ENCODE measurements at regions not wholly inside any gene's neighbourhood (a gene's known extent, or its start where the extent isn't known, plus 50 kb on each side); places are given as distances from the start of the nearest gene placed in this dataset.

DNA sequence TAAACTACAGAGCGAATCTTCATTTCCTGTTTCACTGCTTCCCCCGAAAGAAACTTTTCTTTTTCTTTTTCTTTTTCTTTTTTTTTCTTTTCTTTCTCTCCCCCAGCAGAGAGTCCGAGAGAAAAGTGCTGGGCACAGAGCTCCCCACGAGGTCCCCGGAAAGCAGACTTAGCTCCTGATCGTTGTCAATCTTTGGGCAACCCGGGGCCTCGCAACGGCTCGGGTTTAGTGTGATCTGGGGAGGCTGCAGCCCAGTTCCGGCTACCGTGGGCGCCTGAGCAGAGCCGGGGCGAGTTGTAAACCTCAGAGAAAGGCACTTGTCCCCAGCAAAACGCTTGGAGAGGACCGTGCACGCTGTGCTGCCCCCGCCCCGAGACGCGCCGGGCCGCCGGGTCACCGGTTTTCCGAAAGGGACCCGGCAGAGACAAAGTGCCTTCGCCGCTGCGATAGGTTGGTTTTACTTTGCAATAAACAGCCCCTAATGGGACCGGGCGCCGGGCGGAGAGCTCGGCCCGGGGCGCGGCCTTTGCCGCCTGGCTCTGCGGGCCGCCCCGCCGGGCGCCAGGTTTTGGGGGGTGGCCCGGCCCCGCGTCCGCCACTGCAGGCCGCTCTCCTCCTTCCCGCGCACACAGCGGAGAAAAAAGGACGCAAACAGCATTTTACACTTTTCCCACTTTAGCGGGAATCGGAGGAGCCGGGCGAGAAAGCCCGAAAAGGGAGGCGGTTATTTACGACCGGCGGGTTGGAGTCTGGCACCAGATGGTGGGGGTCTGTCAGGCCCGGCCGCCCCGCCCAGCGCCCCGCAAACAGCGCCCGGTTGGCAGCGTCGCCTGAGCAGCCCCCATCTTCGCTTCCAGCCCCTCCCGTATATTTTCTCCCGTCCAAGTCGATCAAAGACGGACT lies 136.0 kb downstream of the INSIG2 start:
- DNase-seq, result peak; percentile 15 to 39

DNA sequence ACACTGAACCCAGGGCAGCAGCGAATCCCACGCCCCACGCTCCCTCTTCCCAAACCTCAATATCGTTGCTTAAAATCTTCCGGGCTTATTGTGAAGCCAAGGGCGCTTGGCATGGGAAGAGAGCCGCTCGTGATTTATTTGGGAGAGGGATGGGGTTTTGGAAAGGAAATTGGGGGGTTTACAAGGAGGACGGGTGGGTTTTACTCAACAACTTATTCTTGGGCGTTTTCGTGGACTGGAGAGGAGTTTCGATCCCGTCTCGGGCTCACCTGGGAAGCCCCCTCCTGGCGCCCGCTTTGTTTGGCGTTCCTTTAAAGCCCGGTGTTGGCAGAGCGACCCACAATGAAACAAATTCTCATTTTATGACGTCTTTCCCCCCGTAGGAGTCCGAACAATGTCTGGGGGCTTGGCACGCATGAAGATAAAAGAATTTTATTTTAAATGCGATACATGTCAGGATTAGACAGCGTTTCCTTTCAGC lies 135.3 kb downstream of the INSIG2 start:
- no peak for DNase-seq

DNA sequence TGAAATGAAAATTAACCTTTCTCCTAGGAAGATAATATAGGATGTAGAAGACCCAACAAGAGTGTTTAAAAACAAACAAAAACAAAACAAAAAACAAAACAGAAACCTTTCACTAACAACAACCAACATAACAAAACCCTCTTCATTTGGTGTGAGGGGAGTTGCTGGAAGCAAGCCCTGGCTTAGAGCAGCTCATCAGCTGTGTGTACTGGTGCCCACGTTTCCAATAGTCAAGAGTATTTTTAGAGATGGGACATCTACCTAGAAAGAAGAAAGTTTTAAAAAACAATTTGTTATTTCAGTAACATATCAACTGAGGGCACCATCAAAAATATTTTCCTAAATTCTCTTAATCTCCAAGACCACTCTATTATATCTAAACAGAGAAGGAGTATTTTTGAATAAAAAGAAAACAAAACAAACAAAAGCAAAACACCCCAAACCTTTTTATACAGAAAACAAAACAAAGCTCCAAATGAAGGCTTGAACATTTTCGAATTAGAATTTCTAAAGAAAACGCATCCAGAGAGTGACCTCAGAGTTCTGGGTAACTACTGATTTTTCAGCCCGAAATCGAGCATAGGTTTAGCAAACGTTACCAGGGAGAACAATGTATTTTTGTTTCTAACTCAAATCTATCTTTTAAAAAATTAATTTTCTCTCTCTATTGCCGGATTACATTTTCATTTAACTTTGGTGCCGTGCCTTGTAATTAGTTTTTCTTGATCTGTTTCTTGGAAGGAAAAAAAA lies 134.6 kb downstream of the INSIG2 start:
- DNase-seq, result peak in 1 of 2 donors; percentile 20

DNA sequence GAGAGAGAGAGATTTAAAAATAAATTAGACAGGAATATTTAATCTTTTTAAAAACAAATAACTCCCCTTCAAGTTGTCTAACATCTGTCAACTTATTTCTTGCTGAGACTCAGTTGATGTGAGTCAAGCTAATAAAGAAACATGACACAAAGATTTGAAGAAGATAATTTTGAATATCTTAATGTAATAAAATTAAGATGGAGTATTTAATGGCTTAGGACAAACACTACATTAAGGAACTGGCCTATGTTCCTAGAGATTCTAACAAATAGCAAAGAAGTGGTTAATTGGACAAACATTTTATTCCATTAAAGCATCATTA lies 134.0 kb downstream of the INSIG2 start:
- no peak for DNase-seq

DNA sequence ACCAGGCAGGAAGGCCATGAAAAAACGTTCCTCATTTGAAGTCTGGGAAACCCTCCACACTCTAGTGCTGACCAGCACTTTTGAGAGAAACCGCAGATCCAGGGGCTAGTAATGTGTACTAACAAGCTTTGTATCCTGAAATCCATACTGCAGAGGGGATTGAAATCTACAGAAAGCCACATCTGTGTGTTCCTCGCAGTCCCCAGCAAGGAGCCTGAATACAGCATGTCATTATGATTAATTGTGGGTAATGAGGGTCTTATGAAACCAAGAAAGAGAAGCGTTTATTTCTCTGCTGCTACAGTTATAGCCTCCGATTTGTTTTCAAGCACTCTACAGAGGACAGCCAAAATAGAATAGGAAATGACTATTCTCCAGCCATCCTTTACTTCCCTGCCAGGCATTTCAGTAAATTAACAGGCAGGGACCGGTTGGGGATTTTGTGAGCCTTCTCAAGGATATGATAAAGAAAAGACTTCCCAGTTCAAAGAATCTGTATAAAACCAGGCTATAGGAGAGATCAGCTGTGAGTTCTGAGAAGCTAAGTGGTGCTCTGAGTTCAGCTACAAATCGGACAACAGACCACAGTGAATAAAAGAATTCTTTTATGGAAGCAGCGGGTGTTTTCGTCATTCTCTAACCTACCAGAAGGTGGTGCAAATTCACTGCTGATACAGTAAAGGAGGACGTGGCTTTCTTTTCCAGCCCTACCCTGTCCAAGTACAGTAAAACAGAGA lies 133.4 kb downstream of the INSIG2 start:
- DNase-seq, result peak; percentile 56 to 87

DNA sequence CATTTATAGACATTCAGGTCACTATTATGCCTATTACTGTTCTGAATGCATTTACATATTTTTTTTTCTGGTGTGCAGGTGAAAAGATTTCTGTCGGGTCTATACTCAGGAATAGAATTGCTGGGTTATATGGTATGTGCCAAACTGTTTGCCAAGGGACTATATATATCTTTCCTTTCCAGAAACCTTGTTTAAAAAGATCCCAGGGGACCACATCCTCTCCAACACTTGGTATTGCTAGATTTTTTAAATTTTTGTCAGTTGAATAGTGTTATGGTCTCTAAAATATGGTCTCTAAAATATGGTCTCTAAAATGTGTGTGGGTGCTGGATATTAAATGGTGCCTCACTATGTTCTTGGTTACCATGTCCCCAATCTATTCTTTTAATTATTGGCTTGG lies 131.3 kb downstream of the INSIG2 start:
- DNase-seq, result no peak

DNA sequence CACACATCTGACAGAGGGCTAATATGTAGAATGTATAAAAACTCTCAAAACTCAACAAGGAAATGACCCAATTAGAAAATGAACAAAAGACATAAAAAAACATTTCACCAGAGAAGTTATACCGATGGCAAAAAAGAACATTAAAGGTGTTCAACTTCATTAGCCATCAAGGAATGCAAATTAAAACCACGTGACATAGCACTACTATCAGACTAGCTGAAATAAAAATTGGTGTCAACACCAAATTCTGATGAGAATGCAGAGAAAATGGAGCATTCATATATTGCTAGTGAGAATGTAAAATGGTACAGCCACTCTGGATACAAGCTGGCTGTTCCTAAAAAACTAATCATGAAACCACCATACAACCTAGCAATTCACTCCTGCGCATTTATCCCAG lies 128.0 kb downstream of the INSIG2 start:
- DNase-seq, result no peak

DNA sequence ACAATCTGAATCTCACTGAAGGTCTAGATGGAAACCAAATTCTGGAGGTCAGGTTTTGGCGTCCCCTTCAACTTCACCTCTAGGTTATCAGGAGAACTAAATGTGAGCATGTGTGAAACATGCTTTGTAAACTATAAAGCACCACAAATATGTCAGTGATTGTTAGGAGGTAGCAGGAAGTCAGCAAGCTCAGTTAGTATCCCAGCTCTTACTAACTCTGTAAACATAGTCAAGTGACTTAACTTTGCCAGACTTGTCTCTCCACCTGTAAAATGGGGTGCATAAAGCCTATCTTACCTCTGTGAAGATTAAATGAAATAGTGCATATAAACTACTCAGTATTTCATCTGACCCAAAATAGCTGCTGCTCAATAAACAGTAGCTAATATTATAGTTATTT lies 121.5 kb downstream of the INSIG2 start:
- DNase-seq, result no peak

DNA sequence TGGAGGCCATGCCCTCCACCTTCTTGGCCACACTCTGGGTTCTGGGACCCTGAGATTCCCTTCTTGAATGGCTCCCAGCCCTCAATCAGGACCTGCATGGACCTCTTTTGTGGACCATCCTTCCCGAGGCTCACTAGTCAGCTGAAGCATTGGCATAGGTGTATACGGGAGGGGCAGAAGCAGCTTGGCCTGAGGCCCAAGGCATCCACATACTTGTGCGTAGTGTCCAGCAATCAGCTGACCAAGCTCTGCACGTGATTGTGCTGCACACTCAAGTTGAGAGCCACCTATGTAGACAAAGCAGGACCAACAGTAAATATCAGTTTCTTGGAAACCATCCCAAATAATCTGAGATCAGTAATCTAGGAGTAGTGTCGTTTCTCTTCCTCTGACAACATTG lies 119.6 kb downstream of the INSIG2 start:
- DNase-seq, result no peak

DNA sequence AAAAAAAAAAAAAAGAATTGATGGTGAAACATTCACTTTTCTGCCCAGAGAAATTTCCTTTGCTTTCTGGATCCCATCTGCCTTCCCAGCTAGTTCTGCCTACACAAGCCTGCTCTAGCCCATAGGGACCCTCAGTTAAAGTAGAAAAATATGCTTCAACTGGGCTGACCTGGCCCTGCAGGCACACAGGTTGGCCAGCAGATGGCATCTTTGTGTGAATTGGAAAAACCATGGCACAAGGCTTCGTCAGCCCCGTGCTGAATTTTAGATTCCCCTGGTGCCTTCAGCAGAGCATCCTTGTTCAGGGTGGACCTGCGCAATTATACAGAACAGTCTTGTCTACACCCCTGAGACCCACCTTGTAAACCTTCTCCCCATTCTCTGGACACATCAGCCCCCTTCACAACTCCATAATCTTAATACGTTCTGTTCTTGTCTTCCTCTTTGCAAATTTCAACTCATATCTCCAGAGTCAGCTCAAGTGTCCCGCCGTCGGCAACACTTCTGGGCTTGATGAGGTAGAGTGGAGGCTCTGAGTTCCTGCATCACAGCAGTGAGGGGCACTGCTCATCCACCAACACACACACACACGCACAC lies 114.5 kb downstream of the INSIG2 start:
- DNase-seq, result peak; percentile 17 to 63

DNA sequence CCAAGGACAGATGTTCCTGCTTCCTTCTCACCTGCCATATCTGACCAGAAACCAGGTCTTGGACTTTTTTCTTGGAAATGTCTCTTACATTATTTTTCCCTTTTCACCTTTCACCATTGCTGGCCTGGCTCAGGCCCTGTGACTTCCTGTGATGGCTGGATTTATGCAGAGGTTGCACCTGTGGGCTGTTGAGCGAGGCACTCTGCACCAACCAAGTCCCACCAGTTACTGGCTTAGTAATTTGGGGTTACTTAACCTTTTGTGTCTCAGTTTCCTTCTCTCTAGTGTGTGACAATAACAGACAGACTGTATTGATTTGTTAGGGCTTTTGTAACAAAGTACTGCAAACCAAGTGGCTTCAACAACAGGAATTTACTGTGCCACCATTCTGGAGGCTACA lies 110.0 kb downstream of the INSIG2 start:
- no peak for DNase-seq

DNA sequence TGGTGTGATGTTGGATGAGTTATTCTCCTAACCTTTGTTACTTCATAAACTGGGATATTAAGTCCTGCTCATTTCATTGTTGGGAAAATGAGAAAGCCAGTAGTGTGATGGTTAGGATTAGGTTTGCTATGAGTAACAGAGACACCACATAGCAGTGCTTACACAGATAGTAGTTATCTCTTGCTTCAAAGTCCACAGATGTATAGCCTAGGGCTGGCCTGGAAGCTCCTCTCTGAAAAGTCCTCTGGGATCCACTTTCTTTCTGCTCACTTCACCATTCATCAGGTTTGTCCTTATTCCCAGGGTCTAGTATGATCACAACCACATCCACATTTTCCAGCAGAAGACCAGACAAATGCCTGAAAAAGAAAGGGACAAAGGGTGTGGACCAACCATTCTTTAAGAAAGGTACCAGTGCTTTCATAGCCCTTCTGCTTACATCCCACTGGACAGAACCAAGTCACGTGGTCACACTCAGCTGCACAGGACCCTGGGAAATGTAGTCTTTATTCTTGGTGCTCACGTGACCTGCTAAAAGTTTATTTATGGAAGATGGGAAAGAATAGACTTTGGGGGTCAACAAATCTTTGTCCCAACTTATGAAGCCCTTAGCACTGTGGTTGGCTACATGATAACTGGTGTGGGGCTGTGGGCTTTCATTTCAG lies 108.9 kb downstream of the INSIG2 start:
- no peak for DNase-seq

DNA sequence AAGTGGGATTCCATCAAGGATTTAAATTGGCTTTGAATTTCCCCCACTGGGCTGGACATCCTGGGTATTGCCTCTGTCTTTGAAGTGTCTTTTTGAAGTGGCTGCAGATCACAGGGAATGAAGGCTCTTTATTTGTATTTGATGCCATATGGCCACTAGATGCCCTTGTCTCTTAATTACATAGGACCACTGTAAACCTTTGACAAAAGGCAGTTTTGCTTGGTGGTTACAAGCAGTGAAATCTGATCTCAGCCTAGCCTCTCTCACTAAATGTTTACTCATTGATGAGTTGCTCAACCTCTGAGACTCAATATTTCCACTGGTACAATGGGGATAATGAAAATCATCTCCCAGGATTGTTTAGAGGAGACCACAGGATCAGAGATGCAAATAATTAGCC lies 102.2 kb downstream of the INSIG2 start:
- no peak for DNase-seq

DNA sequence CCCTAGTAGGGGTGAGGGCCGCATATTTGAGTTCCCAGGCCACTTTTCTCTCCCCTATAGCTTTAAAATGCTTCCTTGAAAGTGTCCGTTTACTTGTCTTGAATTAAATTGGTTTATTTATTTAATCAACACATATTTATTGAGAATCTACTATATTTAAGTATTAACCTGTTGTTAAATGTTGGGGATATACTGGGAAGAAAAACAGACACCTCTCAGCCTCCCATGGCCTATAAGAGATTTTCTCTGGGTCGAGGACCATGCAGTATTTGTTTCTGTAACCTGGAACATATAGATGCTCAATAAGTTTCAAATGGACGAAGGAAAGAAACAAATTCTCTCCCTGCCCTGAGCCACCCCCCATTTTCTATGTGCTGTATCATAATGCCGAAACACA lies 98.6 kb downstream of the INSIG2 start:
- DNase-seq, result no peak

DNA sequence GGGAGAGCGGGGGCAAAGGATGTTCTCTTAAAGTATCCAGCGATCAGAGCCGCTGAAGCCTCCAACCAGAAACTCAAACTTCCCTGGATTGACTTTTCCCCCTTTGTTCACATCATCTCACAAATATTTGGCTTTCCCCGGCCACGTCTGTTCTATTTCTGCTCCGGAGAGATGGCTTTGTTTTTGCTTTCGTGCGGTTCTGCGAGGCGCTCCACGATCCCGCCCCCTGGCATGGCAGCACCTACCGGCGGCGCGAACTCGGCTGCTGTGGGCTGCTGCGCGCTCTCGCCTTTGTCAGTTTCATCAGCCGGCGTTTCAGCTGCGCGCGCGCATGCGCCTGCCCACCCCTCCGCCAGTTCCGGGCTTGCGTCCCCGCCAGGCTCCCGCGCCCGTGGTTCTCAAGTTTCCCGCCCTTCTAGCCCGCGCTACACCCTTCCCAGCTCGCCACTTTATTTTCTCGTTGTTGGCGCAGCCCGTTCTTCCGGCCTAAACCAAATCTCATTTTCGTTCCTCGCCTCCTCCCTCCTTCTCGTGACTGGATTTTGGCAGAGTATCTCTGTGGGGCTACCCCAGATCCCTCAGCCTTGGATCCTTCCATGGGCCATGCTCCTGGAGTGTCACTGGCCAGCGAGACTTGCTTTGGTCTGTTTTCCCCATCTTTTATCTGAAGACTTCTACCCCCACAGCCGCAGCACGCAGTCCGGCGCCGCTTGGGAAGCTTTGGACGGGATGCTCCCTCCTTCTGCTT lies 98.0 kb downstream of the INSIG2 start:
- peak; percentile 70 to 76 for DNase-seq

DNA sequence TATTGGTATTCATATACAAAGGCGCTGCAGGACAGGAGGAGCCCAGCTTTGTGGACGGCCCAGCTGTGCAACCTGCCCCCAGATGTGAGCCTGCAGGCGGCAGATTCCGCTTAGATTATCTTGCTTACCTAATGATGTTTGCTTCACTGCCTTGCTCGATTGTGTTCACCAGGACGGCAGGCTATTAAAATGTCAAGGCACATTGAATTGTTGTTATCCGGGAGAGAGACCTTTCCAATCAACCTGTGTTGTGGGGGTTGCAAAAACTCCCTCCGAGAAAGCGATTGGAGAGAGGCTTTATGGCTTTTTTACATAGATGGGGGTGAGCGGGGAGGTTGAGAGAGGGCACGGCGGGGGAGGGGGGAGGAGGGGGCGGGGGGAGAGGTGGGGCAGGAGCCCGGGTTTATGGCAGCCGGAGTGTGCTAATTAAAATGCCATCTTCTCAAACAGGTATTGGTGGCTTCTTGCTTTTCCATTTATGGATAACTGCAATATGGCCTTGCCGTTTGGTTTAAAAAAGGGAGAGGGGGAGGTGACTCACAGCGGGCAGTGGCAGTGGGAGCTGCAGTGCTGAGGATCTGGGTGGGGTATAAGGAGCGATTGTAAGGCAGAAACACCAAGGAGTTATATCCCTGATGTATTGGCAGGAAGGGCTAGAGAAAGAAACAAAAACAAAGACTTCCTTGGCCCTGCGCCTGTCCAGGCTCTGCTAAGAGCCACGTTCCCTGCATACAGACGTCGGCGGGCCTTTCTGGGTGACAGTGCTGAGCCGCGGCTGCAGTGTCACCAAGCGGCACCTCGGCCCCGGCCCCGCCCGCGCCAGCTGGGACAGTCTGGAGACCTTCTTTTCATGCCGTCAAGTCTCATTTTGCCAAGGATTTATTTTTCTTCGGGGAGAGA lies 97.2 kb downstream of the INSIG2 start:
- peak; percentile 33 to 49 for DNase-seq

DNA sequence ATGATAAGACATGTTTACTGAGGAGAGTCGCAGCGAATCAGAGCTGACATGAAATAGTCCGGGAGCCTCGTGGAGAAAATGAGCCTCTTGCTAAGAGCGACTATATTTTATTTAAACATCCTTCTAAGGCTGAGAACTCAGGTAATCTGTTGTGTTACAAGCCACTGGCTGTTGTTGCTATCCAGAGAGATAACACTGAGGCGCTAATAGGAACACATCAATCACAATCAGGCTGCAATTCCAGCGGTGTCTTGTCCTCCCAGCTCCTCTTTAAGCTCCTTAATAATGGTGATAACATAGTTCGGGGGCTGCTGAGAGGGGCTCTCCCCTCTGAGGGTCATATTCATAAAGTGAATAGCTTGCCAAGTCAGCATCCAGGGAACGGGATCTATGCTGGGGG lies 95.1 kb downstream of the INSIG2 start:
- DNase-seq, result no peak

DNA sequence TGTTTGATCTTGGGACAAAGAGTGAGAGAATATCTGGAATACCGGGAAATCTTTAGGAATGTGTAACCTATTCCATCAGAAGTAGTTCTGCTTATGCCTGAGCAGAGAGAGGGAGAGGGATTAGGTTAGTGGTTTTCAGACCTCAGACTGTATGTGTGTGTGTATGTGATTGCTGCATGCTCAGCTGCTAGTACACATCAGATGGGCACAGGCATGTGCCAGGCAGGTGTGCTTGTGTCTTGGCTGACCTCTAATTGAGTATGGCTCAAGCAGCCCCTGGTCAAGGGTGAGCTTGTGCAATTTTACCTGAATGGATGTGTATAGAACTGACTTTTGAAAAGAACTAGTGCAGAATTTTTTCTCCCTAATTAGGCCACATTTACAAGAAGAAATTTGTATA lies 91.2 kb downstream of the INSIG2 start:
- DNase-seq, result no peak

DNA sequence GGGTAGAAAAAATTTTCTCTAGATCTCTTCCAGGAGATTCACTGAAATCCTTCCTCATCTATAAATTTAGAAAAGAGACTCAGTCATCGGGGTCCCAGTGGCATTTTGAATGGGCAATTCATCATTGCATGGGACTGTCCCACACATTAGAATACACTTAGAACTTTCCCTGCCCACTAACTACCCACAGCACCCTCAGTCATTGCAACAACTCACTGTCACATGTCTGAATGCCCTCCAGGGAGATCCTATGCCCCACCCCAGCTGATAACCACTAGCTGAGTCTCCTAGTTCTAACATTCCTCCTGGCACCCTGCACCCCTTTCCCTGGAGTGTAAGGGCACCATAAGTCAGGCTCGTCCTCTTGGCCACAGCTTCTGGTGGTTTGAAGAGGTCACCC lies 89.6 kb downstream of the INSIG2 start:
- DNase-seq, result peak; percentile 66 to 89

DNA sequence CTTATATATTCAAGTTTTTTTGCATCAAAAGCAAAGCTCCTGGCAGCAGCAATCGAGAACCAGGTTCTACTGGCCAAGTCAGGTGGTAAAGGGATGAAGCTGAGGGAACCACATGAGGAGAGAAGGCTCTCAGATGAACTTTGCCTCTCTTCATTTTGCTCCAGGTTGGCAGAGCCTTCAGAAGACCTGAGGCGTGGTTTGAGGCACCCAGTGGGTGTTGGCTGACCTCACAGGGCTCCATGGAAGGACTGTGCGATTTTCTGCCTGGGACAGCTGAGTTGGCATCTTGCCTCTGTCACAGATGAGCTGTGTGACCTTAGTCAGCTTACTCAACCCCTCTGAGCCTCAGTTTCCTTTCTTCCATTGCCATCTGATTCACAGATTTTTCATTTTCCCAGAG lies 89.0 kb downstream of the INSIG2 start:
- peak; percentile 21 to 31 for DNase-seq

DNA sequence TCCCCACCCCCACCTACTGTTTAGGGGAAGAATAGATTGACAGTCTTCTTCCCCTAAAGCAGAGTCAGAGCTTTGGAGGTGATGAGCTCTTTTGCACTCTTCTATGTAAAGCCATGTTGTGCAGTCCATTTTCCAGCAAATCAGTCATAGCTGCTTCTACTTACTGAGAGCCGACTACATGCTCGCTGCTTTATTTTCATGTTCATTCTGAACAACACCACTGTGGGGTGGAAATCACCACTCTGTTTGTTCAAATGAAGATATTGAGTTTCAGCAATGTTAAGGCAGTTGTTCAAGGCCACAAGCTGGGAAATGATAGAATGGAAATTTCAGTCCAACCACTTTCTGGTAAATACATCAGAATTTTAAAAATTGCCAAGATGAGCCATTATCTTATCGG lies 88.3 kb downstream of the INSIG2 start:
- DNase-seq, result peak in 1 of 2 donors; percentile 2
